Subcutaneous abdominal adipose tissue (tissue), 5 donors: ENCODE measurements at regions not wholly inside any gene's neighbourhood (a gene's known extent, or its start where the extent isn't known, plus 50 kb on each side); places are given as distances from the start of the nearest gene placed in this dataset.

Experiments
- H3K27ac ChIP-seq: one replicate; pipeline ENCODE4 v1.7.0; 2013; ENCODE audit warnings: low read depth, mild to moderate bottlenecking, inconsistent platforms, low read length, moderate library complexity
- H3K27me3 ChIP-seq, 5 donors: one replicate each; pipeline ENCODE4 v1.7.0; 2013; ENCODE audit warnings: low read length in 5 of 5, inconsistent platforms in 1 of 5; ENCODE audit not compliant: control insufficient read depth in 5 of 5, insufficient read depth in 4 of 5
- H3K36me3 ChIP-seq, 5 donors: one replicate each; pipeline ENCODE4 v1.7.0; 2013; ENCODE audit warnings: low read length in 5 of 5; ENCODE audit not compliant: control insufficient read depth in 5 of 5, insufficient read depth in 5 of 5
- H3K4me1 ChIP-seq, 5 donors: one replicate each; pipeline ENCODE4 v1.7.0; 2013; ENCODE audit warnings: low read length in 5 of 5, mild to moderate bottlenecking in 3 of 5, moderate library complexity in 1 of 5; ENCODE audit not compliant: control insufficient read depth in 5 of 5, insufficient read depth in 5 of 5
- H3K4me3 ChIP-seq, 5 donors: one replicate each; pipeline ENCODE4 v1.7.0; 2013; ENCODE audit warnings: low read length in 5 of 5, low read depth in 1 of 5
- H3K9ac ChIP-seq, 5 donors: one replicate each; pipeline ENCODE4 v1.7.0; 2013; ENCODE audit warnings: low read length in 5 of 5, mild to moderate bottlenecking in 4 of 5, moderate library complexity in 3 of 5
- H3K9me3 ChIP-seq, 5 donors: one replicate each; pipeline ENCODE4 v1.7.0; 2013; ENCODE audit warnings: low read length in 5 of 5; ENCODE audit not compliant: control insufficient read depth in 5 of 5
- donor health status: healthy.
- donor health status: healthy.
- donor health status: healthy.
- donor health status: healthy.
- donor health status: healthy.

- Histone ChIP-seq H3K4me3 (no peak overlapping the region), H3K27me3 (peaks cover 0 to 4% (median 0%) of the 10 kb centered on the region in 5 donors), H3K4me1 (peaks cover 0 to 4% (median 3%) of the 10 kb centered on the region in 5 donors), H3K27ac (no peak overlapping the region), H3K36me3 (no peaks in the 10 kb centered on the region), H3K9me3 (no peaks in the 10 kb centered on the region), H3K9ac (no peak overlapping the region)
Measured at GRCh38 chr2:39933196-39933595, 154.1 kb upstream of the THUMPD2 start.

DNA sequence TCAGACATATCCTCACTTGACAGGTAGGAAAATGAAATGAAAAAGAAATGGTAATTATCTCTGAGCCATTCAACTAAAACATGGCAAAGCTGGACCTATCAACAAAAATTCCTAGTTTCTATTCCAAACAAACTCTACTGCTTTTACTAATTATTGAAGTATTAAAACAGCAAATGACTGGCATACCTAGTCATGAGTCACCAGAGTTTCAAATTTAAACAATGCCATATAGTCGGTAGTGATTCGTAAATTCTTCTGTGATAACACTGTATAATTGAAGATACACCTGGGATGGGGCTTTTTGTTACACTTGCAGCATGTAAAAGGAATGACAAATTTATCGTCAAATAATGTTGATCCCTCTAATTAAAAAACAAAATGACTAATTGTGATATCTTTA lies 153.1 kb upstream of the THUMPD2 start:
- Histone ChIP-seq H3K4me3 (no peak overlapping the region), H3K27ac (no peak overlapping the region), H3K4me1 (peaks cover 0 to 5% (median 3%) of the 10 kb centered on the region in 5 donors), H3K9me3 (no peaks in the 10 kb centered on the region), H3K9ac (no peak overlapping the region), H3K36me3 (no peaks in the 10 kb centered on the region), H3K27me3 (peaks cover 0 to 4% (median 0%) of the 10 kb centered on the region in 5 donors)

GRCh38 chr2:39930175-39930917 lies 151.3 kb upstream of the THUMPD2 start:
- H3K4me3 ChIP-seq = no peak overlapping the region
- peaks cover 0 to 4% (median 0%) of the 10 kb centered on the region in 5 donors for H3K27me3 ChIP-seq
- H3K9ac ChIP-seq = no peak overlapping the region
- no peaks in the 10 kb centered on the region for H3K36me3 ChIP-seq
- H3K9me3 ChIP-seq = no peaks in the 10 kb centered on the region
- no peak overlapping the region for H3K27ac ChIP-seq
- H3K4me1 ChIP-seq = peaks cover 0 to 5% (median 3%) of the 10 kb centered on the region in 5 donors

GRCh38 chr2:39929531-39929930 lies 150.5 kb upstream of the THUMPD2 start:
- peaks cover 0 to 5% (median 3%) of the 10 kb centered on the region in 5 donors for H3K4me1 ChIP-seq
- H3K9ac ChIP-seq = no peak overlapping the region
- no peaks in the 10 kb centered on the region for H3K36me3 ChIP-seq
- no peak overlapping the region for H3K27ac ChIP-seq
- no peak overlapping the region for H3K4me3 ChIP-seq
- peaks cover 0 to 4% (median 0%) of the 10 kb centered on the region in 5 donors for H3K27me3 ChIP-seq
- no peaks in the 10 kb centered on the region for H3K9me3 ChIP-seq

DNA sequence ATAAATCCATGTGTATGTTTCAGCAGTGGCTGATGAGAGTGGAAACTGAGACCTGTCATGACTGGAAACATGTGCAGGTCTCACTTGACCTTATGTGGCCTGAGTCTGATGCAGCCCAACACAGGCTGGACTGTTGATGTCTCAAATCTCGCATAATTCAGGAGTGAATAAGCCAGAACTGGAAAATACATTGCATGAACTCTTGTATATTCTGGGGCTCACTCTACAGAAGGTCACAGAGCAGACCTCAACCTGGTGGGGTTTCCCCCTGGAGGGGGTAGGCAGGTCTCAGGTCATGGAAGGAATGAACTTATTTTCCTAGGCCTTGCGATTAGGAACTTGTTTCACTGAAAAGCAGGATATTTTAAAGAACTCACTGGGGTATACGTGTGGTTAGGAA lies 146.3 kb upstream of the THUMPD2 start:
- H3K9me3 ChIP-seq = no peaks in the 10 kb centered on the region
- H3K4me1 ChIP-seq = peaks cover 0 to 5% (median 3%) of the 10 kb centered on the region in 5 donors
- peaks cover 0 to 4% (median 0%) of the 10 kb centered on the region in 5 donors for H3K27me3 ChIP-seq
- H3K27ac ChIP-seq = no peak overlapping the region
- no peaks in the 10 kb centered on the region for H3K36me3 ChIP-seq
- H3K9ac ChIP-seq = no peak overlapping the region
- H3K4me3 ChIP-seq = no peak overlapping the region

DNA sequence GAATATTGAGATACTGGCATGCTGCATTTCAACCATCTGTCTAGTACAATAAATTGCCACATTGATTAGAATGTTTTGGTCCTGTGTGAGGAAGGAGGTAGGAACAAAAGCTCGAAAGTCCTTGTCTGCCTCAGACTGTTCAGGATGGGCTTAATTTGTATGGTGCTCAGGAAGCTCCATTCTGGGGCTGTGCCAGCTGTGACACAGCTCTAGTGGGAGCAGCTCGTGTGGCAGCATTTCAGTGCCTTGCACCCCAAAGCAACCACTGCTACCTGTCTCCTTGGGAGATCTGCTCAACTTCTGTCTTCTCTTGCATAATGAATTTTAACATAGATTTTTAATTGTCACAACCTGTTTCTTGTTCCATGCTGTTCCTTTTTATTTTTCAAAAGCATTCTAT lies 144.4 kb upstream of the THUMPD2 start:
- Histone ChIP-seq H3K9me3 (no peaks in the 10 kb centered on the region), H3K9ac (no peak overlapping the region), H3K36me3 (no peaks in the 10 kb centered on the region), H3K27ac (no peak overlapping the region), H3K4me1 (peaks cover 0 to 5% (median under 1%) of the 10 kb centered on the region in 5 donors), H3K4me3 (no peak overlapping the region), H3K27me3 (no peaks in the 10 kb centered on the region)

GRCh38 chr2:39922679-39923405 lies 143.8 kb upstream of the THUMPD2 start:
- H3K9ac ChIP-seq = no peak overlapping the region
- no peaks in the 10 kb centered on the region for H3K4me1 ChIP-seq
- H3K36me3 ChIP-seq = no peaks in the 10 kb centered on the region
- H3K4me3 ChIP-seq = no peak overlapping the region
- no peaks in the 10 kb centered on the region for H3K9me3 ChIP-seq
- H3K27ac ChIP-seq = no peak overlapping the region
- no peaks in the 10 kb centered on the region for H3K27me3 ChIP-seq

- Histone ChIP-seq H3K4me1 (no peaks in the 10 kb centered on the region), H3K4me3 (no peak overlapping the region), H3K27ac (no peak overlapping the region), H3K36me3 (no peaks in the 10 kb centered on the region), H3K27me3 (no peaks in the 10 kb centered on the region), H3K9me3 (no peaks in the 10 kb centered on the region), H3K9ac (no peak overlapping the region)
Measured at GRCh38 chr2:39920307-39920801, 141.3 kb upstream of the THUMPD2 start.

GRCh38 chr2:39919511-39920306 lies 140.7 kb upstream of the THUMPD2 start:
- Histone ChIP-seq H3K4me1 (no peaks in the 10 kb centered on the region), H3K4me3 (no peak overlapping the region), H3K27me3 (no peaks in the 10 kb centered on the region), H3K9ac (no peak overlapping the region), H3K36me3 (no peaks in the 10 kb centered on the region), H3K9me3 (no peaks in the 10 kb centered on the region), H3K27ac (no peak overlapping the region)
